HepG2 (cell line): ENCODE measurements at regions not wholly inside any gene's neighbourhood (a gene's known extent, or its start where the extent isn't known, plus 50 kb on each side); places are given as distances from the start of the nearest gene placed in this dataset.

Source experiments
- ARID2 ChIP-seq: sonication (generic); formaldehyde crosslinking; IDR thresholded peaks from 2 replicates; pipeline ENCODE4 v1.8.1; 2022; ENCODE audit warnings: mild to moderate bottlenecking, missing genetic modification reagents, borderline replicate concordance
- ERF ChIP-seq: IDR thresholded peaks from 2 replicates; pipeline ENCODE4 v1.6.1; 2018; ENCODE audit warnings: missing biosample characterization, missing genetic modification reagents
- HNF4A ChIP-seq: sonication (generic); formaldehyde crosslinking; IDR thresholded peaks from 2 replicates; pipeline ENCODE4 v1.4.0; 2020; ENCODE audit warnings: missing genetic modification reagents
- HOXA7 ChIP-seq: sonication (generic); formaldehyde crosslinking; IDR thresholded peaks from 2 replicates; pipeline ENCODE4 v1.8.1; 2022; ENCODE audit warnings: mild to moderate bottlenecking, missing genetic modification reagents, moderate library complexity
- MYC ChIP-seq: sonication (generic); formaldehyde crosslinking; IDR thresholded peaks from 2 replicates; pipeline ENCODE4 v1.9.0; 2021; ENCODE audit warnings: missing genetic modification reagents, borderline replicate concordance
- NAIF1 ChIP-seq: sonication (generic); formaldehyde crosslinking; IDR thresholded peaks from 2 replicates; pipeline ENCODE4 v1.5.0; 2020; ENCODE audit warnings: mild to moderate bottlenecking, missing genetic modification reagents, borderline replicate concordance
- SALL2 ChIP-seq: sonication (generic); formaldehyde crosslinking; IDR thresholded peaks from 2 replicates; pipeline ENCODE4 v1.8.1; 2023; ENCODE audit warnings: mild to moderate bottlenecking, missing genetic modification reagents, inconsistent platforms
- TBX2 ChIP-seq: sonication (generic); formaldehyde crosslinking; IDR thresholded peaks from 2 replicates; pipeline ENCODE4 v1.5.0; 2020; ENCODE audit warnings: missing genetic modification reagents, mild to moderate bottlenecking, borderline replicate concordance
- ZBTB44 ChIP-seq: sonication (generic); formaldehyde crosslinking; IDR thresholded peaks from 2 replicates; pipeline ENCODE4 v1.4.0; 2020; ENCODE audit warnings: missing genetic modification reagents
- ZBTB7A ChIP-seq: sonication (generic); formaldehyde crosslinking; IDR thresholded peaks from 2 replicates; pipeline ENCODE4 v1.8.0; 2022; ENCODE audit warnings: mild to moderate bottlenecking, missing genetic modification reagents
- ZNF572 ChIP-seq: sonication (generic); formaldehyde crosslinking; IDR thresholded peaks from 2 replicates; pipeline ENCODE4 v1.5.1; 2020; ENCODE audit warnings: mild to moderate bottlenecking, missing genetic modification reagents
- ZNF768 ChIP-seq: sonication (generic); formaldehyde crosslinking; IDR thresholded peaks from 2 replicates; pipeline ENCODE4 v1.4.0; 2020; ENCODE audit warnings: missing genetic modification reagents
- ZNF770 ChIP-seq: sonication (generic); formaldehyde crosslinking; IDR thresholded peaks from 2 replicates; pipeline ENCODE4 v1.5.0; 2020; ENCODE audit warnings: mild to moderate bottlenecking, missing genetic modification reagents
- TF ChIP-seq, protein P1 (sequence below): sonication (generic); formaldehyde crosslinking; IDR thresholded peaks from 2 replicates; pipeline ENCODE4 v1.9.0; 2022; ENCODE audit warnings: low read depth, missing genetic modification reagents
- TF ChIP-seq, protein P2 (sequence below): sonication (generic); formaldehyde crosslinking; conservative IDR thresholded peaks from 2 replicates; pipeline ENCODE4 v1.4.0; 2020; ENCODE audit warnings: missing genetic modification reagents

DNA sequence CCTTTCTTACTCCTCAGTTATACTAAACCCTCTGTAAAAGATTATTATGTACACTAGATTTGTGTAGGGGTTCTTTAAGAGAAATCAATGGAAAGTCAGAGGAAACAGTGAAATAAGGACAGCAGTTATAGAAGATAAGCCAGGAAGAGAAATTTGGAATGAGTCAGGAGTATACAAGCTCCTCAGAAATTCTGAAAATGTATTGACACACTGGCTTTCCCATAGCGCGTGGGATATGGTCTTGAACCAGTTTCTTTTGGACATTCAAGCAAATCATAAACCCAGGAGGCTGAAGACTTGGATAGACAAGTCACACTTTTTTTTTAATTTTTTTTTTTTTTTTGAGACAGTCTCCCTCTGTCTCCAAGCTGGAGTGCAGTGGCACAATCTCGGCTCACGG is 316.1 kb upstream of the MMADHC start (continued):
- TF ChIP-seq MYC (CRISPR knock-in tag) (no peak), NAIF1 (CRISPR knock-in tag) (no peak), ZNF572 (CRISPR knock-in tag) (no peak), TBX2 (CRISPR knock-in tag) (no peak), HNF4A (CRISPR knock-in tag) (no peak), ERF (CRISPR knock-in tag) (no peak), ARID2 (CRISPR knock-in tag) (no peak), ZNF770 (CRISPR knock-in tag) (no peak), HOXA7 (CRISPR knock-in tag) (no peak), SALL2 (no peak), ZBTB44 (CRISPR knock-in tag) (no peak), ZNF768 (CRISPR knock-in tag) (no peak), ZBTB7A (no peak)
- TF ChIP-seq, protein P1, sequence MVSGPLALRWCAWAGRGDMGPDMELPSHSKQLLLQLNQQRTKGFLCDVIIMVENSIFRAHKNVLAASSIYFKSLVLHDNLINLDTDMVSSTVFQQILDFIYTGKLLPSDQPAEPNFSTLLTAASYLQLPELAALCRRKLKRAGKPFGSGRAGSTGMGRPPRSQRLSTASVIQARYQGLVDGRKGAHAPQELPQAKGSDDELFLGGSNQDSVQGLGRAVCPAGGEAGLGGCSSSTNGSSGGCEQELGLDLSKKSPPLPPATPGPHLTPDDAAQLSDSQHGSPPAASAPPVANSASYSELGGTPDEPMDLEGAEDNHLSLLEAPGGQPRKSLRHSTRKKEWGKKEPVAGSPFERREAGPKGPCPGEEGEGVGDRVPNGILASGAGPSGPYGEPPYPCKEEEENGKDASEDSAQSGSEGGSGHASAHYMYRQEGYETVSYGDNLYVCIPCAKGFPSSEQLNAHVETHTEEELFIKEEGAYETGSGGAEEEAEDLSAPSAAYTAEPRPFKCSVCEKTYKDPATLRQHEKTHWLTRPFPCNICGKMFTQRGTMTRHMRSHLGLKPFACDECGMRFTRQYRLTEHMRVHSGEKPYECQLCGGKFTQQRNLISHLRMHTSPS (CRISPR knock-in tag), result no peak
- TF ChIP-seq, protein P2, sequence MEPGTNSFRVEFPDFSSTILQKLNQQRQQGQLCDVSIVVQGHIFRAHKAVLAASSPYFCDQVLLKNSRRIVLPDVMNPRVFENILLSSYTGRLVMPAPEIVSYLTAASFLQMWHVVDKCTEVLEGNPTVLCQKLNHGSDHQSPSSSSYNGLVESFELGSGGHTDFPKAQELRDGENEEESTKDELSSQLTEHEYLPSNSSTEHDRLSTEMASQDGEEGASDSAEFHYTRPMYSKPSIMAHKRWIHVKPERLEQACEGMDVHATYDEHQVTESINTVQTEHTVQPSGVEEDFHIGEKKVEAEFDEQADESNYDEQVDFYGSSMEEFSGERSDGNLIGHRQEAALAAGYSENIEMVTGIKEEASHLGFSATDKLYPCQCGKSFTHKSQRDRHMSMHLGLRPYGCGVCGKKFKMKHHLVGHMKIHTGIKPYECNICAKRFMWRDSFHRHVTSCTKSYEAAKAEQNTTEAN (CRISPR knock-in tag), result no peak
